Endodermal cell (in vitro differentiated cells): ENCODE measurements at regions not wholly inside any gene's neighbourhood (a gene's known extent, or its start where the extent isn't known, plus 50 kb on each side); places are given as distances from the start of the nearest gene placed in this dataset.
A peak's percentile ranks its signal among the peaks of the same experiment; 100 is the strongest.

Experiments
- DNase-seq: peaks from one replicate; pipeline ENCODE4 v3.0.0-alpha.2; 2017
- H3K27ac ChIP-seq: 2 replicates; pipeline ENCODE4 v1.5.1; 2013; ENCODE audit warnings: mild to moderate bottlenecking, low read depth, low read length, moderate library complexity
- H3K27me3 ChIP-seq: 2 replicates; pipeline ENCODE4 v1.6.1; 2013; ENCODE audit warnings: mild to moderate bottlenecking, low read length, moderate library complexity; ENCODE audit not compliant: insufficient read depth, control insufficient read depth, poor library complexity, severe bottlenecking
- H3K36me3 ChIP-seq: 2 replicates; pipeline ENCODE4 v1.7.0; 2013; ENCODE audit warnings: mild to moderate bottlenecking, low read length, moderate library complexity; ENCODE audit not compliant: control insufficient read depth, insufficient read depth
- H3K4me1 ChIP-seq: one replicate; pipeline ENCODE4 v1.7.0; 2013; ENCODE audit warnings: low read length; ENCODE audit not compliant: control insufficient read depth, insufficient read depth
- H3K4me3 ChIP-seq: 2 replicates; pipeline ENCODE4 v1.5.1; 2013; ENCODE audit warnings: mild to moderate bottlenecking, low read length, moderate library complexity
- H3K9ac ChIP-seq: 2 replicates; pipeline ENCODE4 v1.6.1; 2013; ENCODE audit warnings: mild to moderate bottlenecking, low read length, moderate library complexity; ENCODE audit not compliant: poor library complexity, severe bottlenecking; ENCODE audit errors: extremely low read depth
- H3K9me3 ChIP-seq: 2 replicates; pipeline ENCODE4 v1.6.1; 2013; ENCODE audit warnings: mild to moderate bottlenecking, low read length, moderate library complexity; ENCODE audit not compliant: control insufficient read depth
- H3K27ac Mint-ChIP-seq: 2 replicates; pipeline ENCODE4 v1.8.0; 2020; ENCODE audit warnings: mixed read lengths
- H3K27me3 Mint-ChIP-seq: 2 replicates; pipeline ENCODE4 v1.8.0; 2021; ENCODE audit warnings: mild to moderate bottlenecking, mixed read lengths; ENCODE audit not compliant: insufficient read depth
- H3K36me3 Mint-ChIP-seq: 2 replicates; pipeline ENCODE4 v1.8.0; 2020; ENCODE audit warnings: low read depth, mixed read lengths
- H3K4me1 Mint-ChIP-seq: 2 replicates; pipeline ENCODE4 v1.8.0; 2020; ENCODE audit warnings: mixed read lengths
- H3K4me3 Mint-ChIP-seq: 2 replicates; pipeline ENCODE4 v1.8.0; 2020; ENCODE audit warnings: mild to moderate bottlenecking, moderate library complexity, mixed read lengths
- H3K9me3 Mint-ChIP-seq: 2 replicates; pipeline ENCODE4 v1.8.0; 2020; ENCODE audit warnings: mild to moderate bottlenecking, mixed read lengths
- CTCF ChIP-seq: fragments of 200-600 bp; sonication (generic); conservative IDR thresholded peaks from 2 replicates; pipeline ENCODE4 v1.5.0; 2021; ENCODE audit warnings: antibody characterized with exemption, mild to moderate bottlenecking
- WGBS, 2 experiments: methylation state at CpG; one replicate each; pipeline versions ENCODE4 v1.1.5 to v1.1.7; 2013; ENCODE audit warnings: missing lambda C conversion rate in 2 of 2, mixed read lengths in 1 of 2; ENCODE audit not compliant: insufficient coverage in 1 of 2, insufficient read length in 1 of 2; 5-methylcytosine and 5-hydroxymethylcytosine counted together

DNA sequence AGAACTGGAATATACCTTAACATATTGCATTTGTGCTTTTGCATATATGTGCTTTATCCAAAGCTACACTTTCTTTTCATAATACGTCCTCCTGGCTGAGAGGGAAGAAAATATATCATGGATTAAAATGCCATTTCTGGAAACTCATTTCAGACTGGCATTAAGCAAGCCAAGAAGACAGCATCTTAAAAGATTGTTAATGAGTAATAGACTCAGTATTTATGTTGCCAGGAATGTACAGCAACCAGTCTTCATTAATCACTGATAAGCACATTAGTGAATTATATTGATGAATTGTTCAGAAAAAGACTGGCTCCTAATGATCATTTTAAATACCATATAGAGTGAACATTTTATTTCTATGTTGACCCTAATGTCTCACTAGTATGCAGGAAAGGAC lies 134.9 kb upstream of the IFNG-AS1 start:
- H3K27me3 Mint-ChIP-seq = peaks cover 4% of the 10 kb centered on the region
- no peaks in the 10 kb centered on the region for H3K4me1 ChIP-seq
- H3K4me1 Mint-ChIP-seq = no peaks in the 10 kb centered on the region
- H3K9ac ChIP-seq = no peak overlapping the region
- no peak overlapping the region for H3K27ac Mint-ChIP-seq
- no peak for TF ChIP-seq CTCF
- DNase-seq = no peak
- WGBS, 2 experiments = 100% methylated on average over 1 of the region's 1 CpG; no CpG with 5 or more reads in 1 of the 2 experiments
- no peak overlapping the region for H3K27ac ChIP-seq
- H3K9me3 Mint-ChIP-seq = peaks cover 21% of the 10 kb centered on the region
- no peaks in the 10 kb centered on the region for H3K36me3 ChIP-seq
- H3K27me3 ChIP-seq = no peaks in the 10 kb centered on the region
- H3K9me3 ChIP-seq = peaks cover 18% of the 10 kb centered on the region
- H3K36me3 Mint-ChIP-seq = peaks cover 1% of the 10 kb centered on the region
- H3K4me3 Mint-ChIP-seq = no peak overlapping the region
- no peak overlapping the region for H3K4me3 ChIP-seq

DNA sequence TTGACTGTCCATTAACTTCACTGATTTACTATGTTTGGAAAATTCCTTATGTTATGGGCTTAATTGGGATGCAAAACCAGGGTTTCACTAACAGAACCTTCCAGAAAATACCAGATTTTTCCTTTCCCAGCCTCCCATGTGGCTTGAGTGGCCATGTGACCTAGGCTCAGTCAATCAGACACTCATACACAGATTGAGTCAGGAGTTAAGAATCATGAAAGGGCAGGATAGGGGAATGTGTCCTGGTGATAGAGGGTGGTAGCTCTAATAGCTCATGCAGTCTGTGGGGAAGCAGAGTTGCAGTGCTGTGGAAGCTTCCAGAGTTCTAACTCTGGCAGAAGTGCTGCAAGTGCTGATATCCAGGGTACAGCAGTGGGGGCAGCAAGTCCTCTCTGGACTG lies 134.1 kb upstream of the IFNG-AS1 start:
- TF ChIP-seq CTCF = no peak
- Histone ChIP-seq H3K9ac (no peak overlapping the region), H3K36me3 (no peaks in the 10 kb centered on the region), H3K4me3 (no peak overlapping the region), H3K27me3 (no peaks in the 10 kb centered on the region), H3K9me3 (peaks cover 13% of the 10 kb centered on the region), H3K4me1 (no peaks in the 10 kb centered on the region), H3K27ac (no peak overlapping the region)
- Mint-ChIP-seq H3K27me3 (peaks cover 4% of the 10 kb centered on the region), H3K4me1 (no peaks in the 10 kb centered on the region), H3K27ac (no peak overlapping the region), H3K4me3 (no peak overlapping the region), H3K36me3 (peaks cover under 1% of the 10 kb centered on the region), H3K9me3 (peaks cover 14% of the 10 kb centered on the region)
- DNase-seq = no peak

- TF ChIP-seq CTCF = no peak
- no peak overlapping the region for H3K4me3 Mint-ChIP-seq
- Histone ChIP-seq H3K9ac (no peak overlapping the region), H3K27ac (no peak overlapping the region), H3K27me3 (no peaks in the 10 kb centered on the region), H3K9me3 (no peaks in the 10 kb centered on the region), H3K4me3 (peak overlapping the region; percentile 53), H3K4me1 (no peaks in the 10 kb centered on the region), H3K36me3 (no peaks in the 10 kb centered on the region)
- H3K36me3 Mint-ChIP-seq = no peaks in the 10 kb centered on the region
- 75 to 93% methylated on average over 2 to 4 of the region's 4 CpGs for WGBS, 2 experiments
- no peaks in the 10 kb centered on the region for H3K9me3 Mint-ChIP-seq
- H3K27me3 Mint-ChIP-seq = peaks cover 2% of the 10 kb centered on the region
- H3K4me1 Mint-ChIP-seq = peaks cover 11% of the 10 kb centered on the region
- DNase-seq = no peak
- no peak overlapping the region for H3K27ac Mint-ChIP-seq
Observed at GRCh38 chr12:67871231-67871630, 118.0 kb upstream of the IFNG-AS1 start.
